ENCODE measurements at regions not wholly inside any gene's neighbourhood (a gene's known extent, or its start where the extent isn't known, plus 50 kb on each side); places are given as distances from the start of the nearest gene placed in this dataset.
"Not testable (repeated sequence)": the region's sequence is repeated elsewhere in the genome, so short reads cannot be mapped to it uniquely, and the experiment has no call there.

DNA sequence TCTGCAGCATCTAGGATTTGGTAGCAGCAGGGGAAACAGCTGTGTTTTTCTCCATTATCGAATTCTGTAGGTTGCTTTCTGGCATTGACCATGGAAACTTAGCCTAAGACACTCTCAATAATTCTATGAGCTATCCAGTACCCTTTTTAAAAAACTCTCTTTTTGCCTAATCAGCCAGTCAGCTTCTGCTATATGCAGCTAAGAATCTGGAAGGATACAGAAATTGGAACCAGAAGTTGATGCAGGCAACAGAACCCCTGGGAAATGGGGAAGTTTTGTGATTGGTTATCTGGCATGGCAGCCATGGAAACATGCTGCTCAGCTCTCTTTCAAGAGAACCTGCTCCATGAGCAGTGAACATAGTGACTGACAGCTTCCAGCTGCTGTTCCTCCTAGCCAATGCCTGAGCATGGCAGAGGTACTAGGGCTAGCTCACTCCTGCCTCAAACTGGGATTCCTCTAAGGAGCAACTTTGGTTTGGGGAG is 417.6 kb upstream of the MAOA start:
- DNase-seq, result no peak

DNA sequence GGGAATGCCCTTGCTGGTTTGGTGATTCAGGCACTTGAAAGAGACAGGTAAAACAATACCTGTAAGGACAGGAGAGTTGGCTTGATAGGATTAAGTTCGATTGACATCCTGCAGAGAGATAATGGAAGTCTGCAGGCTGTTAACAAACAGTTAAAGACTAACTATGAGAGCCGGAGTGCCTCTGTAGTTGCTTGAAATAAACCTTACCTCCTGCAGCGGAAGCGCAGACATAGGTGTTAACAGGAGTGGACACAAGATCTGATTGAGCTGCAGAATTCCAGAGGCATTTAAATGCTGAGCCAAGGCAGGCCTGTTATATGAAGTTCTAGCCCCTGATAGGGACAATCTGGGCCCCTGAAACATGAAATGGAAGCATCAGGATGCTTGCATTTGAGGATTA is 416.7 kb upstream of the MAOA start:
- no peak for DNase-seq

DNA sequence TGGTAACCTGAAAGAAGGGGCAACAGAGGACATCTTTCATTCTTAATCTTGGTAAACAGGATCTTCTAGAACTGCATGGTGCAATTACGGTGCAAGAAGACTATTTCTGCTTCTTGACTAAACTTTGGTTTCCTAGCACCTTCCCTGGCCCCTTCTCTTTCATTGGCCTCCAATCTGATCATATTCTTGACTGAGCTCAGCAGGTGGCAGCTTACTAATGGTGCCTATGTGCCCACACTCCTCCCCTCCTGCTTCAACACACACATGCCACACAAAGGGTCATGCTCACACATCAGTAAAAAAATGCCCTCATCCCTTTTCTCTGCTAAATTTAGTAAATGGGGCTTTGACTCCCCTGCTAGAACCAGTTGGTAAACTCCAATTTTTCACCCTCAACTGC is 400.5 kb upstream of the MAOA start:
- DNase-seq, result no peak

DNA sequence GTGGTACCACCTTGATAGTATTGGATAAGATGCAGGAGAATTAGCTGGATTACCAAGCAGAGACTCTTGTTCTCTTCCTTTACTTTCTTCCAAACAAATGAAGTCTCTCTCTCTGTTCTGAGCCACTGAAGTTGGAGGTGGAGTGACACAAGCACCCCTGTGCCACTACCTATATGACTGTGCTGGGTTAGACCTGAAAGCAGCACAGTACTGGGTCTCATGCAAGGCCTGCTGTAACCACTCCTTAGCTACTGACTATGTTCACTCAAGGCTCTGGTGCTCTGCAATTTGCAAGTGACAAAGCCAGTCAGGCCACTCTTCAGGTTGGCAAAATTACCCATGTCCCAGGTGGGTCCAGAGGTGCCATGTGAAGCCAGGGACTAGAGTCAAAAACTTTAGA is 389.6 kb upstream of the MAOA start:
- DNase-seq, result no peak

DNA sequence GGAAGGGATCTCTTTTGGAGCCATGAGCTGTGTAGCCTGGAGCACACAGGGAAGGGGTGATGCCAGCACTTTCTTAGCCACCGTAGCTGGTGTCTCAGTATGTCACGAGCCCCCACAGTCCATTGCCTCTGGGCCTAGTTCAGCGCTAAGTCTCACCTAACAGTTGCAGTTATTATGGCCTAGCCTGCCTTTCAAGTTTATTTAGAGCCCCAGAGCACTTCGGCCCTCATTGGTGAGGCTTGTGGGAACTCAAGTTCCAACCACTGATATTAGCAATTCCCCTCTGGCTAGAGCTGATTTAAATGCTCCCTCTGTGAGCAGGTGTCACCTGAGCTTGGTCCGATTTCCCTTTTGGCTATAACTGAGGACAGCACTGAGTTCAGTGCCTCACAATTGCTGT is 388.4 kb upstream of the MAOA start:
- no peak for DNase-seq

DNA sequence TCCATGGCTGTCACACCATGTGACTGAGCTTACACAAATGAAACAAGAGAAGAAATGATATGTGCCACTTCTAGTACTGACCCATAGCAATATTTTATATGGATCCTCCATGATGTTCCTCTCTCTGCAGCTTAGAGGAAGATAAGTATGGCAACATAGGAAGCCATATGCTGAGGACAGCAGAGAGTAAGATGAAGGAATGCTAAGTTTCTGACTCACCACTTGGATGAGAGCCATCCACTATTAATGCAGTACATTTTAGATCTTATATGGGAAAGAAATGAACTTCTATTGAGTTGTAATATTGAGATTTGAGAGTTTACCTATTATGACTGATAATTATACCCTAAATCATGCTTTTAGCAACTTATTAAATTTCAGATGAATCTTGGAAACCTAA is 386.9 kb upstream of the MAOA start:
- no peak for DNase-seq

DNA sequence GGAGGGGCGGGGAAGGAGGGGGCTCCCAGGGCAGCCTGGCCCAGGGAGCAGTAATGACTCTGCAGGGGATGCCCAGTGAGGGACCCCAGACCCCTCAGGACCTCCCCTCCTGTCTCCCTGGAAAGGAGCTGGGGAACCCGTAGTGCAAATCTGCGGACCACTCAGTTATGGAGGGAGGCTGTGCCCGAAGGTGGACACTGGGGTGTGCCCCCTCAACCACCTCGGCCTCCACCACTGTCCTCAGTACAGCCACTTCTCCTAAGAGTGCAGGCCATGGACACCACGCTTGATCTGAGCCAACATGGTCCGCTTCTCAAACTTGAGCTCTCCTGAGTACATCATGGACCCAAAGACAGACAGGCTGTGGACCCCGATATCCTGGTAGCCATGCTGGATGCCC is 378.2 kb upstream of the MAOA start:
- DNase-seq, result no peak

DNA sequence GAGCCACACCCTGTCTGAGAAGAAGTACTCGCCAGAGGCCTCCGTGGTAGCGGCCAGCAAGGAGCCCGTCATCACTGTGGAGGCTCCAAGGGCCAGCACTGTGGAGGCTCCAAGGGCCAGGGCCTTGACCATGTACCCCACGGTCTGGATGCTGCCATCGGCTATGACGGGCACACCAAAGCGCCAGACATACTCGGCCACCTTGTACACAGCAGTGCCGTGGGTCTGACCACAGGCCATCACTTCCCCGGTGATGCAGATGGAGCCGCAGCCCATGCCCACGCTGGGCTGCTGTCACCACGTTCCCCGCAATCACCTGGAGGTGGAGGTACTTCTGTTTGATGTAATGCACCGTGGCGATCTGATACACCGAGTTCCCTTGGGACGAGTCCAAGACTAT is 377.7 kb upstream of the MAOA start:
- no peak for DNase-seq

DNA sequence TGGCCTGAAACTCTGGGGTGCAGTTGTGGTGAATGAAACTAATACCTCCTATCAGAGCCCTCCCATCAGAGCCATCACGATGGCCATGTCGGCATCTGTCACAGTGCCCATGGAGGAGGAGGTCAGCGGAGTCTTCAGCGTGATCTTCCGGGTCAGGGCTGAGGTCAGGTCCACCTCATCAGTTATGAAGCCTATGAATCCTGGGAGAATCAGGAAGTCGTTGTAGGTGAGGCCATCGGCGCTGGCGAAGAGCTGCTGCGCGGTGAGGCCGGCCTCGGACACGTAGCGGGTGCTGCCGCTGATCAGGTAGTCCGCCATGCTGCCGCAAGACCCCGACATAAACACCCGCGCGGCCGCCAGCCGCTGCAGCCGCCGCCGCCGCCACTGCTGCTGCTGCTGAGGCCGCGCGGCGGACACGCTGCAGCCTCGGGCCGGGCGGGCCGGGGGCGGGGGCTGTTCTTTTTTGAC is 376.7 kb upstream of the MAOA start:
- no peak for DNase-seq

DNA sequence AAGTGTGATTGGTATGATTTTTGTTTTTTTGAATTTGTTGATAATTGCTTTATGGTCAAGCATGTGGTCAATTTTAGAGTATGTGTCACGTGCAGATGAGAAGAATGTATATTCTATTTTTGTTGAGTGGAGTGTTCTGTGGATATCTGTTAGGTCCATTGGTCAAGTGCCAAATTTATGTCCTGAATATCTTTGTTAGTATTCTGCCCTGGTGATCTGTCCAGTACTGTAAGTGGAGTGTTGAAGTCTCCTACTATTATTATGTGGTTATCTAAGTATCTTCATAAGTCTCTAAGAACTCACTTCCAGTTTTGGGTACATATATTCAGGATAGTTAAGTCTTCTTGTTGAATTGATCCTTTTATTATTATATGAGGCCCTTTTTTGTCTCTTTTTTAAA is 372.9 kb upstream of the MAOA start:
- no peak for DNase-seq

DNA sequence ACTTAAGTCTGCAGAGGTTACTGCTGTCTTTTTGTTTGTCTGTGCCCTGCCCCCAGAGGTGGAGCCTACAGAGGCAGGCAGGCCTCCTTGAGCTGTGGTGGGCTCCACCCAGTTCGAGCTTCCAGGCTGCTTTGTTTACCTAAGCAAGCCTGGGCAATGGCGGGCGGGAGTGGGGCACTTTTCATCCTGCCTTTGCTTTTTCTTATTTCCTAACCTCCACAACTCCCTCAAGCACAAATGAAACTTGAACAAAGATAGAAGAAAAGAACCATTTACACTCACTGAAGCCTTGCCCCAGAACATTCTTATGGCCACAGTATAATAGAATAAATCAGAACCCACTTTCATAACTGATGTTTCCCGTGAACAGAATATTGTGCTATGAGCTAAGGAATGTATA is 344.5 kb upstream of the MAOA start:
- DNase-seq, result not testable (repeated sequence)

DNA sequence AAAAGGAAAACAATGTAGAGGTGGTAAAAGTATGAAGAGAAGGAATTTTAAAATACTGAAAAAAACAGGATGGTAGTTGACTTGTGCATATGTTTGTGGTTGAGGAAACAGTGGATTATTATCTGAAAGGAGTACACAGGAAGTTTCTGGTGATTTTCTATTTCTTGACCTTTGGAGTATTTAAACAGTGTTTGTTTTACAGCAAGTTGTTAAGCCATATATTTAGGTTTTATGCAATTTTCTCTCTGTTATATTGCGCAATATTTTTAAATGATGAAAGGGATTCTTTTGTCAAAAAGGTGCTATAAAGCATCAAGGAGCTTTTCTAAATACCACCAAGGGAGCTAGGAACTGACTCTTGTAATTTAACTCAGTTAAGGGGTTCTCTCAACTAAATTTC is 343.1 kb upstream of the MAOA start:
- DNase-seq, result no peak

DNA sequence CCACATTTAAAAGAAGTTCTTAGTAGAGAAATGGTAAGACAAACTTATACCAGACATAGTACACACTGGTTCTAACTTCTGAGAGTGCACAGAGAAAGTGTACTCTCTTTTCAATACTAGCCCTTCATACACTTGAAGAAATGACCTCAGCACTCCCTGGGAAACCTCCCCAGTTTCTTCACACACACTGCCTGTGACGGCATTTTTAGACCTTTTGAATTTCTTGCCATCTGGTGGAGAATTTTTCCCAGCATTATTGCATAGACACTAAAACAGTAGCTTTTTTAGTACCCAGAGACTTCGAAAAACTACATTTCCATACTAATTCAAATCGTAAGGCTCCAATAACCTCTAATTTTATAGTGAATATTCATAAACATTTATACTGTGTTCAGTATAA is 341.6 kb upstream of the MAOA start:
- no peak for DNase-seq

DNA sequence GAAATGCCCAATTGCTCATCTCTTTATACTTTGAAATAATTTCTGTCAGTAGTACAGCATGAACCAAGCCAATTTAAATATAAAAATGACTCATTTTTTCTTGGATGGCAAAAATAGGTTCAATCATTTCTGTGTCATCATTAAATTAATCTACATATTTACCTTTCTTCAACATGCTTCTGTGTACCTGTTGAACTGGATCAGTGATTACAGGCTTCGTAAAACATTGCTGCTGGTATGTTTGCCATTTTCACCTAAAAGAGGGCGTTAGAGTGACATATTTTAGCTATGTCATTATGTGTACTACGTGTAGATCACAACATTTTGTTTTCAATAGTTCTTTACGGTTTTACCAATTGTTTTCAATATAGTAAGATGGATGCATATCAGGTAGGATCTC is 340.5 kb upstream of the MAOA start:
- DNase-seq, result no peak

DNA sequence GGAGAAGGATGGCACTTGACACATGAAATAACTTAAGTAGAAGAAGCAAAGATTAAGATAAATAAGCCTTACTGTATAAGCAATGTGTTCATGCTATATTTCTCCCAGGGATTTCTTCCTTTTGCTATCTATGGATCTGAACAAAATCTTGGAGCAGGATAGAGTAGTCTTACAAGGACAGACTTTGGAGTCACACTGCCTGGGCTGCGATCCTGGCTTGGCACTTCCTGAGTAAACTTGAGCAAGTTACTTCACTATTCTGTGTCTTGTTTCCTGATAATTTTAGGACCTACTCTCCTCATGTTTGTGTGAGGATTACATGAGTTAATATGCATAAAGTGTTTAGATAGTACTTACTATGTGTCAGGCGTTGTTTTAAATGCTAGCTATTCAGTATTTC is 340.0 kb upstream of the MAOA start:
- DNase-seq, result no peak

DNA sequence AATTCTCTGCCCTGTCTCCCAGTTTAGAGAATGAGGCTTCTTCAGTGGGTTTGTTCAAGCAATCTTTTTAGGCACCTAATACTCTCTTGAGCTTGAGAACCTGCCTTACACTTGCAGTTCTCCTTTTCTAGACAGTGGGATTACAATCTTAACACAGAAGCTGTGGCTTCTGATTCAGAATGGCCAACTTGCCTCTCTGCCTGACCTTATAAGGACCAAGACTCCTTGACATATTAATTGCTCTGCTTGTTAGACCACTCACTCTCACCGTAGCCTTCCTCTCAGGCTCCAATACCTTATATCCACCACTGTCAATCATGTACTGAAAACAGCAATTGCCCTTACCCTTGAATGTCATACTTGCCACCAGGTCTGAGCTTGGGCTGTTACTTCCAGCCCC is 338.7 kb upstream of the MAOA start:
- no peak for DNase-seq

DNA sequence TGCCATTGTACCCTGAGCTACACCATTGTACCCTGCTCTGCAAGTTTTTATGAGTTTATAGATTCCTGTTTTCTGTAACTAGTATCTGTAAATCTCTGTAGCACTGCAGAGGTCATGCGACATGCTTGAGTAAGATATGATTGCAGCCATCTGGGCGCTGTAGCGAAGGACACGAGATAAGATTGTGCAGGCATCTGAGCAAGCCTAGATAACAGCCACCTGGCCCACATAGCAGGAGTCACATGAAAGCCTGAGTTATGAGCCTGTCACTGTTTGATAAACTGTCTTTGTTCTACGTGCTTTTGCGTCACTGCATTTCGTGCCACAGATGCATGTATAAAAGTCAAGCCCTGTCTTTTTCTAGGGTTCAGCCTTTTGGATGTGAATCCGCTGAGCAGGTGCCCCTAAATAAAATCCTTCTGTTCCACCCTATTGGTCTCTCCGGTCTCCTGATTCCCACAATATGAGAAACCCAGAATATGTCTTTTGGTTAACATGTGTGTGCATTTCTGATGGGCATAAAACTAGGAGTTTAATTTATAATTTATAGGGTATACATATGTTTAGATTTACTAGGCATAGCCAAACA is 327.6 kb upstream of the MAOA start:
- DNase-seq, result no peak

DNA sequence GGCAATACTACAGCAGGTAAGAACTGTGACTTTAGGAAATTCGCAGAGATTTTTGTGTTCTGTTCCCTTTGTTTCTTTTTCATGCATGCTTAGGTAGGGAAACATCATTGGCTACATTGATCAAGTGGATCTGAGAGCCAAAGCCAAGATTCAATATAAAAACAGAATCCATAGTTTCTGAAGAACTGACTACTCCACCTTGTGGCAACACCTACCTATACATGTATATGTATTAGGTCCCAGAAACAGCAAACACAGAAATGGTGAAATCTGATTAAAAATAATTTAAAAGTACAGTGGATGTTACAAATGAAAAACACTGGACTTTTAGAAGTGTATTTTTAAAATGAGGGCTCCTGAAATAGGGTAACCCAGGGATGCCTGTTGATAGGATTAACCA is 322.6 kb upstream of the MAOA start:
- no peak for DNase-seq

DNA sequence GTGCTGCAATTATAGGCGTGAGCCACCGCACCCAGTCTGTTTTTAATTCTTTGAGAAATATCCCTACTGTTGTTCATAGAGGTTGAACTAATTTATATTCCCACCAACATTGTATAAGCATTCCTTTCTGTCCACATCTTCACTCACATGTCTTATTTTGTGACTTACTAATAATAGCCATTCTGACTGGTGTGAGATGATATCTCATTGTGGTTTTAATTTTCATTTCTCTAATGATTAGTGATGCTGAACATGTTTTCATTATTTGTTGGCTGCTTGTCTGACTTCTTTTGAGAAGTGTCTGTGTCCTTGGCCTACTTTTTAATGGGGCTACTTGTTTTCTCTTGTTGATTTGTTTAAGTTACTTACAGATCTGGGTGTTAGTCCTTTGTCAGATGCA is 310.9 kb upstream of the MAOA start:
- DNase-seq, result no peak

DNA sequence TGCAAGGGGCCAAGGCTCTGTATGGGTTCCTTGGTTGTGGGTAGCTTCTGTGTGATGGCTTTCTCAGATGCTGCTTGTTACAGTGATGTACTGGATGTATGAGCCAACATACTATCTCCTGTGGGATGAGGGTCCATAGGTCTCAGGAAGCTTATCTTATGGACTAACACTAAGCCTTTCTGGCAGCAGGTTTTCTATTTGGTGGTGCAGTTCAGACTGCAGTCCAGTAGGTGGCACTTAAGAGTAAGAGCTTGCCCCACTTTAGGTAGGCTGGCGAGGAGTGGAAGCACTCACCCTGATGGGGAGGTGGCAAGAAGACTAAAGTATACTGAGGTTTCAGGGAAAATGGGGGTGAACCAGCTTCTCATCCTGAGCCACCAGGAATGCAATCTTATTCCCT is 306.7 kb upstream of the MAOA start:
- DNase-seq, result peak; percentile 17 to 36

DNA sequence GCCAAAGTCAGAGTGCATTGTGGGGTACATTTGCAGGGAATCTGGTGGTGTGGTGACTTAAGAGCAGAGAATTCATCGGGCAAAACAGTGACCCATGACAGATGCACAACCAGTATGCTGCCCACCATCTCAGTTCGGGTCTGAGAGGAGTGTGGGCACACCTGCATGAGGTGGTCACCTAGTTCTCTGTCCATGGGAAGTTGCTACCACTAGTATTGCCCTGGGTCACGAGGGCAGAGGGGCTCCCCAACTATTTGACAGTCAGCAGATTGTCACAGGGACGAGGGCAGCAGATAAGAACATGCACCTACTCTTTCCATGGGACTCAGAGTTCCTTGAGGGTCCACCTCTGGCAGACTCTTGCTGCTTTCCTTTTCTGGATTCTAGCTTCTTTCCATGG is 305.2 kb upstream of the MAOA start:
- DNase-seq, result no peak

DNA sequence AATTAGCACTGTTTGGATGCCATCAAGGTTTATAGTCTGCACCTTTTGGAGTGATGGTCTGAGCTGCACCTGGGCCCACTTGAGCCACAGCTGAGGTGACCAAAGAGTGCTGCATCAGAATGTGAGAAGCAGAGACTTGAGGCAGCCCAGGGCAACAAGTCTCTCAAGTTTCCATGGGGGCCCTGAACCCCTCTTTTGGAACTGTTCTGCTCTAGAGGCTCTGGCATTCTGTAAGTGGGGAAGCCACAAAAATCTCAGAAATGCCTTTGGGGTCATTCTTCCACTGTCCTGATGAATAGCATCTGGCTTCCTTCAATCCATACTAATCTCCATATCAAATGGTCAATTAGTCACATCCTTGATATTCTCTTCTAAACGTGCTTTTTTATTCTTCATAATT is 298.4 kb upstream of the MAOA start:
- no peak for DNase-seq

DNA sequence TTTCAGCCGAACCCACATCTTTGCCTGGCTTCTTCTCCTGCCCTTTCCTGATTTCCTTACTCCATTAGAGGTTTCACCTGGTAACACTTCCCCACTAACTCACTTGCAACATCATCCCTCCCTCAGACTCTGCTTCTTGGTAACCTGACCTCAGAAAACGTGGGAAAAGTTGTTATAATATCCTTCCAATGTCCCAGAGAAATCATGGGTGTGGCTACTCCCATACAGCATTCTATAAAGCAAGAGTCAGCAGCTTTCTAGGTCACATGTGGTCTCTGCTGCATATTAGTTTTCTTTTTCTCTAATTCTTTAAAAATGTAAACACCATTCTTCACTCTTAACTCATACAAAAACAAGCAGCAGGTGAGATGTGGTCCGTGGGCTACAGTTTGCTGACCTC is 283.1 kb upstream of the MAOA start:
- DNase-seq, result no peak

DNA sequence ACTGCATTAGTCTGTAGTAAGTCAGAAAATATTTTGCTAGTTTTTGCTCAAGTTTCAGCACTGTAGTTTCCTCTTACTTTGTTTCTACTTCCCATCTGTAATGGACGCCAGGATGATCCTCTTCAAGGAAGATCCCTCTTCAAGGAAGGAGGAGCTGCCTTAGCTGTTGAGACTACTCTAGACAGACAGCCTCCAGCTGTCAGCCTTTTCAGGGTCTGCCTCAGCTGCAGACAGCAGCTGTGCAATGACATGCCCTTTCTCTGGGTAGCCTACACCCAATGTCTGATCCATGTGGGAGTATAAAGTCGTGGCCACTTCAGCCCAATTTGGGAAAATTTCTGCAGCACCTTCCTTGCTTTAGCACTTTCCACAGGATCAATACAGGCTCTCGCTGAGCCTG is 281.0 kb upstream of the MAOA start:
- no peak for DNase-seq

DNA sequence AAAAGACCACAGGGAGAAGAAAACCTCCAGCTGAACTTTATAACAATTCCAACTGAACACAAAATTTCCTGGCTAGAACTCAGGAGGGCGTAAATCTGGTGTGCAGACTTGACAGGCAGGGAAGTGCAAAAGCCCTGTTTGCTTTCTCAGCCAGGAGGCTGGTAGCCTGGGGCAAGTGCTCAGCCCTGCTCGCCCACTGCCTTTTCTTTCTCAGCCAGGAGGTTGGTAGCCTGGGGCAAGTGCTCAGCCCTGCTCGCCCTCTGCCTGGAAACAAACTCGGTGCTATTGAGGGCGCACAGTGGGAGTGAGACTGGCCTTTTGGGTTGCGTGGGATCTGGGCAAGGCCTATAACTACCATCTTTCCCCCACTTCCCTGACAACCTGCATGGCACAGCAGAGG is 275.4 kb upstream of the MAOA start:
- DNase-seq, result no peak

DNA sequence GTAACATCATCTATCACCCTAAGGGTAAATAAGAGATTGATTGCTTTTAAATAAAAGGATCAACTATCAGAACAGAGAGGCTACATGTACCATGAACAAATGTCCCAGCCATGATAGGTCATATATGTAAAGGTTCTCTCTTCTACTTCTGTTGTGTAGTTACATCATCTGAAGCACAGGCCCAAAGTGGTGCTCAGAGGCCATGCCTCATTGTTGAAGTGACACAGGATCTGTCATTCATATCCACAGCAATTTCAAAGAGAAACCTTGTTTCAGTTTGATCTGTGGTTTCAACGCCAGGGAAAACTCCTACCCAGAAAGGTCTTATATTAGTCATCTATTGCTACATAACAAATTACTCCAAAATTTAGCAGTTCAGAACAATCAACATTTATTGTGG is 269.2 kb upstream of the MAOA start:
- DNase-seq, result no peak

Measured in Kasumi-1 (cell line).